Sigmoid colon (tissue), 6 donors: ENCODE measurements at regions not wholly inside any gene's neighbourhood (a gene's known extent, or its start where the extent isn't known, plus 50 kb on each side); places are given as distances from the start of the nearest gene placed in this dataset.

Experiments
- DNase-seq: peaks from one replicate; pipeline ENCODE4 v3.0.0-alpha.2; 2019
- H3K27ac ChIP-seq, 4 donors: fragments of 200-600 bp; sonication (generic); one replicate each; pipeline ENCODE4 v1.5.1; 2016 to 2019; ENCODE audit warnings: mild to moderate bottlenecking in 1 of 4
- H3K27me3 ChIP-seq, 3 donors: fragments of 200-600 bp; sonication (generic); one replicate each; pipeline ENCODE4 v1.5.1; 2019; ENCODE audit warnings: mild to moderate bottlenecking in 1 of 3
- H3K36me3 ChIP-seq, 4 donors: fragments of 200-600 bp; sonication (generic); one replicate each; pipeline ENCODE4 v1.5.1; 2016 to 2019
- H3K4me1 ChIP-seq, 4 donors: fragments of 200-600 bp; sonication (generic); one replicate each; pipeline ENCODE4 v1.5.1; 2017 to 2019
- H3K4me3 ChIP-seq, 4 donors: fragments of 200-600 bp; sonication (generic); one replicate each; pipeline ENCODE4 v1.5.1; 2017 to 2019; ENCODE audit warnings: mild to moderate bottlenecking in 2 of 4, moderate library complexity in 1 of 4
- H3K9me3 ChIP-seq, 4 donors: fragments of 200-600 bp in 3 of 4; sonication (generic) in 3 of 4; one replicate each; pipeline versions ENCODE4 v1.5.1 to v1.6.1; 2013 to 2019
- CTCF ChIP-seq, 4 experiments: fragments of 450-650 bp in 3 of 4; fragments of 200-600 bp in 1 of 4; IDR thresholded peaks; one replicate each; pipeline ENCODE4 v1.5.1; 2016 to 2019; ENCODE audit warnings: antibody characterized with exemption in 4 of 4, mild to moderate bottlenecking in 3 of 4, moderate library complexity in 2 of 4
- EP300 ChIP-seq, 4 donors: sonication (generic); formaldehyde crosslinking; IDR thresholded peaks; one replicate each; pipeline ENCODE4 v1.6.1; 2017; ENCODE audit warnings: antibody characterized with exemption in 4 of 4
- POLR2A ChIP-seq, 2 donors: fragments of 450-650 bp; IDR thresholded peaks; one replicate each; pipeline ENCODE4 v1.6.1; 2016; ENCODE audit warnings: antibody characterized with exemption in 2 of 2, mild to moderate bottlenecking in 2 of 2, moderate library complexity in 2 of 2
- POLR2AphosphoS5 ChIP-seq, 4 donors: sonication (generic); formaldehyde crosslinking; IDR thresholded peaks; one replicate each; pipeline ENCODE4 v1.6.1; 2017; ENCODE audit warnings: antibody characterized with exemption in 4 of 4
- WGBS, 2 donors: extraction: QIAGEN DNeasy Blood & Tissue Kit; methylation state at CpG; one replicate each; pipeline ENCODE4 v1.1.7; 2013; 5-methylcytosine and 5-hydroxymethylcytosine counted together
- intact Hi-C: fragments of 100-400 bp; cut with DNase I; formaldehyde crosslinking; loops from one replicate; pipeline ENCODE4 v1.15.1; 2023
- donor health status: healthy with polysubstance abuse.
- donor health status: healthy.

- TF ChIP-seq POLR2AphosphoS5 (IDR thresholded peaks at IDR 0.05) (no peak), EP300 (IDR thresholded peaks at IDR 0.05) (no peak), CTCF (IDR thresholded peaks at IDR 0.05) (no peak), POLR2A (IDR thresholded peaks at IDR 0.05) (no peak)
- Histone ChIP-seq H3K27ac (no peak overlapping the region), H3K4me1 (peaks cover 0 to 10% (median 0%) of the 10 kb centered on the region in 4 donors), H3K9me3 (no peaks in the 10 kb centered on the region), H3K4me3 (no peak overlapping the region), H3K36me3 (no peaks in the 10 kb centered on the region), H3K27me3 (no peaks in the 10 kb centered on the region)
- no peak for DNase-seq
- 80 to 89% methylated on average over 5 of the region's 5 CpGs for WGBS, 2 donors
- intact Hi-C loops: no loop called here
Measured at GRCh38 chr6:145043926-145044500, 691.3 kb downstream of the EPM2A start.

- DNase-seq: no peak
- Histone ChIP-seq H3K9me3 (no peaks in the 10 kb centered on the region), H3K4me3 (no peak overlapping the region), H3K27me3 (no peaks in the 10 kb centered on the region), H3K4me1 (peaks cover 0 to 10% (median 0%) of the 10 kb centered on the region in 4 donors), H3K27ac (no peak overlapping the region), H3K36me3 (no peaks in the 10 kb centered on the region)
- 53 to 72% methylated on average over 3 of the region's 3 CpGs for WGBS, 2 donors
- intact Hi-C loops: no loop called here
- TF ChIP-seq CTCF (IDR thresholded peaks at IDR 0.05): no peak
- TF ChIP-seq POLR2AphosphoS5 (IDR thresholded peaks at IDR 0.05): no peak
- TF ChIP-seq EP300 (IDR thresholded peaks at IDR 0.05): no peak
- no peak for TF ChIP-seq POLR2A (IDR thresholded peaks at IDR 0.05)
Measured at GRCh38 chr6:145044641-145045246, 690.6 kb downstream of the EPM2A start.

GRCh38 chr6:145045582-145045981 is 689.7 kb downstream of the EPM2A start:
- intact Hi-C loops: no loop called here
- no peaks in the 10 kb centered on the region for H3K36me3 ChIP-seq
- no peak for DNase-seq
- H3K27me3 ChIP-seq: no peaks in the 10 kb centered on the region
- H3K4me3 ChIP-seq: no peak overlapping the region
- TF ChIP-seq CTCF (IDR thresholded peaks at IDR 0.05) (no peak), EP300 (IDR thresholded peaks at IDR 0.05) (no peak), POLR2AphosphoS5 (IDR thresholded peaks at IDR 0.05) (no peak), POLR2A (IDR thresholded peaks at IDR 0.05) (no peak)
- H3K9me3 ChIP-seq: no peaks in the 10 kb centered on the region
- H3K4me1 ChIP-seq: peaks cover 0 to 10% (median 0%) of the 10 kb centered on the region in 4 donors
- H3K27ac ChIP-seq: no peak overlapping the region

- no peak for DNase-seq
- no peak for TF ChIP-seq CTCF (IDR thresholded peaks at IDR 0.05)
- no peak for TF ChIP-seq EP300 (IDR thresholded peaks at IDR 0.05)
- TF ChIP-seq POLR2A (IDR thresholded peaks at IDR 0.05): no peak
- TF ChIP-seq POLR2AphosphoS5 (IDR thresholded peaks at IDR 0.05): no peak
- Histone ChIP-seq H3K9me3 (no peaks in the 10 kb centered on the region), H3K27ac (no peak overlapping the region), H3K4me3 (no peak overlapping the region), H3K27me3 (no peaks in the 10 kb centered on the region), H3K36me3 (no peaks in the 10 kb centered on the region), H3K4me1 (peaks cover 0 to 10% (median 0%) of the 10 kb centered on the region in 4 donors)
- intact Hi-C loops: no loop called here
- 49 to 81% methylated on average over 4 of the region's 4 CpGs for WGBS, 2 donors
Measured at GRCh38 chr6:145047891-145048290, 687.4 kb downstream of the EPM2A start.

GRCh38 chr6:145051661-145052060 is 683.7 kb downstream of the EPM2A start:
- TF ChIP-seq EP300 (IDR thresholded peaks at IDR 0.05): no peak
- TF ChIP-seq POLR2AphosphoS5 (IDR thresholded peaks at IDR 0.05): no peak
- TF ChIP-seq POLR2A (IDR thresholded peaks at IDR 0.05): no peak
- TF ChIP-seq CTCF (IDR thresholded peaks at IDR 0.05): no peak
- intact Hi-C loops: no loop called here
- no peak overlapping the region for H3K4me3 ChIP-seq

More at GRCh38 chr6:145051661-145052060, 683.7 kb downstream of the EPM2A start:
- 73 to 80% methylated on average over 2 of the region's 2 CpGs for WGBS, 2 donors
- Histone ChIP-seq H3K36me3 (no peaks in the 10 kb centered on the region), H3K27me3 (no peaks in the 10 kb centered on the region), H3K27ac (no peak overlapping the region), H3K4me1 (no peaks in the 10 kb centered on the region), H3K9me3 (no peaks in the 10 kb centered on the region)
- no peak for DNase-seq
